ENCODE measurements at regions not wholly inside any gene's neighbourhood (a gene's known extent, or its start where the extent isn't known, plus 50 kb on each side); places are given as distances from the start of the nearest gene placed in this dataset.

DNA sequence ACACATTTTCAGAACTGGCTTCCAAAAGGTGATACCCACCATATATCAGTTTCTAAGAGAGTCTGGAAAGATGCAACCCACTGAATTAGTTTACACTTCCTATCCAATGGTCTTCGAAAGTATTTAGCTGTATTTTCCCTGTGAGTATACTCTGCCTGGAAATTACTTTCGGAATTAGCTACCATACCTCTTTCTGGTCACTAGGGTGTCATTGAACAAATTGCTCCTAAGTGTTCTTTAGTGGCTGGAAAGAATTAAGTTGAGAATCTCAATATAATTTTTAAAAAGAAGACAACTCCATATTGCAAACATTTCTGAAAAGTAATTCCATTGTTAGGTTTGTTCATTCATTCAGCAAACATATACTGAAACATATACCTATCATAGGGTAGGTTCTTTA is 283.1 kb upstream of the SSTR1 start:
- no peak overlapping the region for H3K4me3 ChIP-seq
- 91 to 94% methylated on average over 2 of the region's 2 CpGs for WGBS, 2 donors

DNA sequence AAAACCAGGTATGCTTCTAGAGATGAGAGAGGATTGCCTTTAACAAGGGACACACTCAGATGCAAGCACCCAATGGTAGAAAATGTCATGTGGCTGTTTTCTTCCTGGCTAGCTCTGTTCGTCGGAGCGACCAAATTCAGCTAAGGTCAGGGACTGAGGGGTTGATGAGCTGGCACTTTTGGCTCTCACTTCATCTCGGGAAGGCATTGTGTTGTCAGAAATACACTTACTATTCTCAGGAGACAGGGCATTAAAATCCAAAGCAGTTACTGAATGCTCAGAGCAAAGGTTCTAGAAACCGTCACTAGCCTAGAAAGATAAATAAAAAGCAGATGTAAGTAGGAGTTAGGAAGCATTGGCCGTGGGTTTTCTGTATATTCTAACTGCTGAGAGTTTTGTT is 275.7 kb upstream of the SSTR1 start:
- no peaks in the 10 kb centered on the region for H3K36me3 ChIP-seq
- H3K27ac ChIP-seq = no peak overlapping the region
- 67 to 76% methylated on average over 6 of the region's 6 CpGs for WGBS, 2 donors
- TF ChIP-seq, protein P1, sequence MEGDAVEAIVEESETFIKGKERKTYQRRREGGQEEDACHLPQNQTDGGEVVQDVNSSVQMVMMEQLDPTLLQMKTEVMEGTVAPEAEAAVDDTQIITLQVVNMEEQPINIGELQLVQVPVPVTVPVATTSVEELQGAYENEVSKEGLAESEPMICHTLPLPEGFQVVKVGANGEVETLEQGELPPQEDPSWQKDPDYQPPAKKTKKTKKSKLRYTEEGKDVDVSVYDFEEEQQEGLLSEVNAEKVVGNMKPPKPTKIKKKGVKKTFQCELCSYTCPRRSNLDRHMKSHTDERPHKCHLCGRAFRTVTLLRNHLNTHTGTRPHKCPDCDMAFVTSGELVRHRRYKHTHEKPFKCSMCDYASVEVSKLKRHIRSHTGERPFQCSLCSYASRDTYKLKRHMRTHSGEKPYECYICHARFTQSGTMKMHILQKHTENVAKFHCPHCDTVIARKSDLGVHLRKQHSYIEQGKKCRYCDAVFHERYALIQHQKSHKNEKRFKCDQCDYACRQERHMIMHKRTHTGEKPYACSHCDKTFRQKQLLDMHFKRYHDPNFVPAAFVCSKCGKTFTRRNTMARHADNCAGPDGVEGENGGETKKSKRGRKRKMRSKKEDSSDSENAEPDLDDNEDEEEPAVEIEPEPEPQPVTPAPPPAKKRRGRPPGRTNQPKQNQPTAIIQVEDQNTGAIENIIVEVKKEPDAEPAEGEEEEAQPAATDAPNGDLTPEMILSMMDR (IDR thresholded peaks at IDR 0.05) = no peak
- no peaks in the 10 kb centered on the region for H3K27me3 ChIP-seq
- no peak for DNase-seq
- H3K4me1 ChIP-seq = no peaks in the 10 kb centered on the region
- intact Hi-C loops (cut with DNase I) = no loop called here
- FAIRE-seq = no peak
- ATAC-seq = no peak
- no peak overlapping the region for H3K4me3 ChIP-seq
- H3K9me3 ChIP-seq = no peaks in the 10 kb centered on the region

More for the DNA sequence above, 283.1 kb upstream of the SSTR1 start:
- TF ChIP-seq, protein P1 (IDR thresholded peaks at IDR 0.05) = no peak
- ATAC-seq = no peak
- Histone ChIP-seq H3K9me3 (no peaks in the 10 kb centered on the region), H3K36me3 (no peaks in the 10 kb centered on the region), H3K27ac (no peak overlapping the region), H3K27me3 (no peaks in the 10 kb centered on the region), H3K4me1 (no peaks in the 10 kb centered on the region)
- no peak for DNase-seq
- intact Hi-C loops (cut with DNase I) = no loop called here
- no peak for FAIRE-seq

DNA sequence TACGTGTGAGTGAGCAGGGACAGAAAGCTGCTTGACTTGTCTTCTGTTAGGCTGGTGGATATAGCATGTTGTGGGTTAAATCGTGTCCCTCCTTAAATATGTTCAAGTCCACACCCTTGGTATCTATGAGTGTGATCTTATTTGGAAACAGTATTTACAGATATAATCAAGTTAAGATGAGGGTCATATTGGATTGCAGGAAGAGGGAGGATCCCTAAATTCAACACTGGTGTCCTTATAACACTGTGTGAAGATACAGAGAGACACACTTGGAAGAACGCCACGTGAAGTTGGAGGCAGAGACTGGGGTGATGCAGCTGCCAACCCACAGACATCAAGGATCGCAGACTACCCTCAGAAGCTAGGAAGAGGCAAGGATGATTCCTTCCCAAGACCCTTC is 275.2 kb upstream of the SSTR1 start:
- 71% methylated on average over 5 of the region's 5 CpGs for WGBS, 2 donors
- FAIRE-seq = no peak
- intact Hi-C loops (cut with DNase I) = no loop called here

DNA sequence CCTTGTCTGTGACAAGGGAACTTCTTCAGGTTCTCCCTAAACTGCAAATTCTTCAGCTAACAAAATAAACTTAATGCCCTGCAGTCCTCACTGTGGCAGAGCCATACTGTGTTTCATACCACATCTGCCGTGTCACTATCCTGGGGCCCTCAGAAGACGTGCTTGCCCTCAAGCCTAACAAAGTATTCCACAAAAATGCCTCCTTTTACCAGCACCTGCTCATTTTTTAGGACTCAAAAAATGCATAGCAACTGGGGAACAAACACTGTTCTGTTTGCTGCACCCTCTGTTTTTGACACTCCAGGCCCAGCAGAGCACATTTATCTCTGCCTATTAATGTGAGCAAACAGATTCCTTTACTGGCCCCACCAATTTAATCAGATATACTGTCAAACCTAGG is 270.7 kb upstream of the SSTR1 start:
- Histone ChIP-seq H3K27me3 (no peaks in the 10 kb centered on the region), H3K9me3 (no peaks in the 10 kb centered on the region), H3K4me1 (no peaks in the 10 kb centered on the region), H3K27ac (no peak overlapping the region), H3K4me3 (no peak overlapping the region), H3K36me3 (no peaks in the 10 kb centered on the region)
- TF ChIP-seq, protein P1 (IDR thresholded peaks at IDR 0.05) = no peak
- WGBS, 2 donors = 54 to 58% methylated on average over 2 of the region's 2 CpGs
- intact Hi-C loops (cut with DNase I) = no loop called here
- FAIRE-seq (no peak), DNase-seq (no peak), ATAC-seq (no peak)

More for the DNA sequence above, 275.2 kb upstream of the SSTR1 start:
- Histone ChIP-seq H3K27me3 (no peaks in the 10 kb centered on the region), H3K4me3 (no peak overlapping the region), H3K4me1 (no peaks in the 10 kb centered on the region), H3K9me3 (no peaks in the 10 kb centered on the region), H3K36me3 (no peaks in the 10 kb centered on the region), H3K27ac (no peak overlapping the region)
- TF ChIP-seq, protein P1 (IDR thresholded peaks at IDR 0.05) = no peak
- DNase-seq (no peak), ATAC-seq (no peak)

DNA sequence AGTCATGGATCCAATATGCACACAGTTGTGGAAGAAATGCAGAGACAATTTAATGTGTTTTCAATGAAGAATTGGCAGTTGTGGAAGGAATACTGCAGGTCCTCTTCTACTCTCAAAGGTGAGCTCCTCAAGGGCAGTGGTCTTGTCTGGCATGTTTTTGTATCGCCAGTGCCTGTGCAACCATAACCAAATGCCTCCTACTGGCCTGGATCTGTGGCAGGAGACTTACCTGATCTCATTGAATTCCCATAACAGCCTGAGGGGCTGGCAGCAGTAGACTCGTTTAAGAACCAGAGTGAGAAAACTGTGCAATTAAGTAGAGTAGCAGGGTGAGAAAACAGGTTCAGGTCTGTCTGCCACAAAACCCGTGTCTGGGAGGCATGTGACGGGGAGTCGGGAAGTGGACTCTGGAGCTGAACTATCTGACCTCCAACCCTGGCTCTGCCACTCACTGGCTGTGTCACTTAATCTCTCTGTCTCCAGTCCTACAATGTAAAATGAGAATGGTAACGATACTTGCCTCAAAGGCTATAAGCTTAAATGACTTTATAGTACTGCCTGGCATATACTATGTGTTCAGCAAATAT is 268.2 kb upstream of the SSTR1 start:
- Histone ChIP-seq H3K27me3 (no peaks in the 10 kb centered on the region), H3K4me3 (no peak overlapping the region), H3K36me3 (no peaks in the 10 kb centered on the region), H3K27ac (no peak overlapping the region), H3K4me1 (no peaks in the 10 kb centered on the region), H3K9me3 (no peaks in the 10 kb centered on the region)
- no peak for ATAC-seq
- DNase-seq = no peak
- 78 to 81% methylated on average over 6 of the region's 6 CpGs for WGBS, 2 donors
- intact Hi-C loops (cut with DNase I) = no loop called here
- TF ChIP-seq, protein P1 (IDR thresholded peaks at IDR 0.05) = no peak
- no peak for FAIRE-seq
